Esophagus squamous epithelium (tissue), 5 donors: ENCODE measurements at regions not wholly inside any gene's neighbourhood (a gene's known extent, or its start where the extent isn't known, plus 50 kb on each side); places are given as distances from the start of the nearest gene placed in this dataset.
A peak's percentile ranks its signal among the peaks of the same experiment; 100 is the strongest.

Source experiments
- DNase-seq: peaks from one replicate; lab custom pipeline; 2025; lab: John Stamatoyannopoulos, UW
- H3K27ac ChIP-seq, 4 donors: fragments of 200-600 bp; sonication (generic); one replicate each; pipeline ENCODE4 v1.5.1; 2016 to 2019; ENCODE audit warnings: mild to moderate bottlenecking in 1 of 4
- H3K27me3 ChIP-seq, 4 donors: fragments of 200-600 bp; sonication (generic); 1 replicate in 3 of 4; 2 replicates in 1 of 4; pipeline versions ENCODE4 v1.5.1 to v1.6.0; 2017 to 2021; ENCODE audit warnings: antibody characterized with exemption in 1 of 4
- H3K36me3 ChIP-seq, 3 donors: fragments of 200-600 bp; sonication (generic); one replicate each; pipeline ENCODE4 v1.5.1; 2016 to 2019
- H3K4me1 ChIP-seq, 3 donors: fragments of 200-600 bp; sonication (generic); one replicate each; pipeline ENCODE4 v1.5.1; 2017 to 2019
- H3K4me3 ChIP-seq, 4 donors: fragments of 200-600 bp; sonication (generic); 1 replicate in 3 of 4; 2 replicates in 1 of 4; pipeline ENCODE4 v1.5.1; 2016 to 2019; ENCODE audit warnings: mild to moderate bottlenecking in 2 of 4, moderate library complexity in 1 of 4
- H3K9me3 ChIP-seq, 3 donors: fragments of 200-600 bp; sonication (generic); one replicate each; pipeline ENCODE4 v1.5.1; 2016 to 2019
- POLR2A ChIP-seq, 4 donors: fragments of 450-650 bp; IDR thresholded peaks; one replicate each; pipeline ENCODE4 v1.6.1; 2017; ENCODE audit warnings: antibody characterized with exemption in 4 of 4, mild to moderate bottlenecking in 4 of 4, moderate library complexity in 3 of 4
- WGBS, 2 donors: methylation state at CpG; one replicate each; pipeline ENCODE4 v1.1.5; 2018; 5-methylcytosine and 5-hydroxymethylcytosine counted together
- intact Hi-C: fragments of 100-400 bp; cut with DNase I; formaldehyde crosslinking; loops from one replicate; pipeline ENCODE4 v1.15.0; 2022
- TF ChIP-seq, protein P1 (sequence below), 6 experiments: fragments of 450-650 bp in 4 of 6; fragments of 200-600 bp in 2 of 6; sonication (generic) in 2 of 6; IDR thresholded peaks; one replicate each; pipeline ENCODE4 v1.5.1; 2016 to 2019; ENCODE audit warnings: antibody characterized with exemption in 6 of 6, mild to moderate bottlenecking in 4 of 6, moderate library complexity in 4 of 6
- donor health status: DM: yes; HTN: yes; CAD: no.

DNA sequence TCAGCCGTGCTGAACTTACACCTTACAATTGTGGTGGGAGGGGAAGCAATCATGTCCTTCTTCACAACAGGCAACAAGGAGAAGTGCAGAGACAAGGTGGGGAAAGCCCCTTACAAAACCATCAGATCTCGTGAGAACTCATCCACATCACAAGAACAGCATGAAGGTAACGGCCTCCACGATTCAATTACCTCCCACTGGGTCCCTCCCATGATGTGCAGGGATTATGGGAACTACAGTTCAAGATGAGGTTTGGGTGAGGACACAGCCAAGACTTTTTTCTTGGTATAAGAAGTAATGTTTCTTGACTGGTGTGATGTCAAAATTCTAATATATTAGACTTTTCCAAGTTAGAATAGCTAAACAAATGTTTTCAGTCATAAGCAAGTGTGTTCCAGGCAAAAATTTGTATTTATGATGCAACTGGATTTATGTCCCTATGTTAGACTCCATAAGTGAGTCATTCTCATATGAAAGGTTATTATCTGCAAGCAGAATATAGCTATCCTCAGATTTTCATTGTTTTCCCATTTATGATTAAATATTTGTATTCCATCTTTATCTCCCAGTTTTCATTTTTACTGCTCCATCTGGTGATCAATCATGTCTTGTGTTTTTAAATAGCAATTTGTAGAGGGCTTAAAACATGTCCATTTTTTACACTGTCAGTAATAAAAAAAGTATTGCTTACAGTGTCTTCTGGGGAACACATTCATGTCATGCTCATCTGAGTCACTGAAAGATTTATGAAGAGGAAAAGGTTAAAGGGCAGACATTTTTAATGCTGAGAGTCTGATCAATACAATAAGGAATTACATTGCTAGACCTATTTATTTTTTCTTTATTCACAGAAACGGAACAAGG lies 995.2 kb upstream of the CDH2 start:
- H3K4me1 ChIP-seq = no peaks in the 10 kb centered on the region
- no peak overlapping the region for H3K27ac ChIP-seq
- H3K4me3 ChIP-seq = no peak overlapping the region
- TF ChIP-seq POLR2A (IDR thresholded peaks at IDR 0.05) = no peak
- TF ChIP-seq, protein P1, sequence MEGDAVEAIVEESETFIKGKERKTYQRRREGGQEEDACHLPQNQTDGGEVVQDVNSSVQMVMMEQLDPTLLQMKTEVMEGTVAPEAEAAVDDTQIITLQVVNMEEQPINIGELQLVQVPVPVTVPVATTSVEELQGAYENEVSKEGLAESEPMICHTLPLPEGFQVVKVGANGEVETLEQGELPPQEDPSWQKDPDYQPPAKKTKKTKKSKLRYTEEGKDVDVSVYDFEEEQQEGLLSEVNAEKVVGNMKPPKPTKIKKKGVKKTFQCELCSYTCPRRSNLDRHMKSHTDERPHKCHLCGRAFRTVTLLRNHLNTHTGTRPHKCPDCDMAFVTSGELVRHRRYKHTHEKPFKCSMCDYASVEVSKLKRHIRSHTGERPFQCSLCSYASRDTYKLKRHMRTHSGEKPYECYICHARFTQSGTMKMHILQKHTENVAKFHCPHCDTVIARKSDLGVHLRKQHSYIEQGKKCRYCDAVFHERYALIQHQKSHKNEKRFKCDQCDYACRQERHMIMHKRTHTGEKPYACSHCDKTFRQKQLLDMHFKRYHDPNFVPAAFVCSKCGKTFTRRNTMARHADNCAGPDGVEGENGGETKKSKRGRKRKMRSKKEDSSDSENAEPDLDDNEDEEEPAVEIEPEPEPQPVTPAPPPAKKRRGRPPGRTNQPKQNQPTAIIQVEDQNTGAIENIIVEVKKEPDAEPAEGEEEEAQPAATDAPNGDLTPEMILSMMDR (IDR thresholded peaks at IDR 0.05) = no peak
- no peaks in the 10 kb centered on the region for H3K36me3 ChIP-seq
- WGBS, 2 donors = 58 to 69% methylated on average over 5 of the region's 5 CpGs
- no peaks in the 10 kb centered on the region for H3K9me3 ChIP-seq
- H3K27me3 ChIP-seq = no peaks in the 10 kb centered on the region
- no peak for DNase-seq
- intact Hi-C loops = no loop called here

DNA sequence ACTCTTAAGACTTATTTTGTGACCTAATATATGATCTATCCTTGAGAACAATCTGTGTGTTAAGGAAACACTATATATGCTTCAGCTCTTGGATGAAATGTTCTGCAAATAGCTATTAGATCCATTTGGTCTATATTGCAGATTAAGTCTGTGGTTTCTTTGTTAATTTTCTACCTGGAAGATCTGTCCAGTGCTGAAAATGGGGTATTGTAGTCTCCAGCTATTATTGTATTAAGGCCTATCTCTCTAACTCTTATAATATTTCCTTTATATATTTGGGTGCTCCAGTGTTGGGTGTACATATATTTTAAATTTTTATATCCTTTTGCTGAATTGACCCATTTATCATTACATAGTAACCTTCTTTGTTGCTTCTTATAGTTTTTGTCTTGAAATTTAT lies 992.7 kb upstream of the CDH2 start:
- no peak overlapping the region for H3K4me3 ChIP-seq
- intact Hi-C loops = no loop called here
- no peaks in the 10 kb centered on the region for H3K4me1 ChIP-seq
- H3K36me3 ChIP-seq = no peaks in the 10 kb centered on the region
- no peak overlapping the region for H3K27ac ChIP-seq
- no peak for TF ChIP-seq POLR2A (IDR thresholded peaks at IDR 0.05)
- TF ChIP-seq, protein P1 (IDR thresholded peaks at IDR 0.05) = no peak
- no peaks in the 10 kb centered on the region for H3K9me3 ChIP-seq
- no peak for DNase-seq
- H3K27me3 ChIP-seq = no peaks in the 10 kb centered on the region

DNA sequence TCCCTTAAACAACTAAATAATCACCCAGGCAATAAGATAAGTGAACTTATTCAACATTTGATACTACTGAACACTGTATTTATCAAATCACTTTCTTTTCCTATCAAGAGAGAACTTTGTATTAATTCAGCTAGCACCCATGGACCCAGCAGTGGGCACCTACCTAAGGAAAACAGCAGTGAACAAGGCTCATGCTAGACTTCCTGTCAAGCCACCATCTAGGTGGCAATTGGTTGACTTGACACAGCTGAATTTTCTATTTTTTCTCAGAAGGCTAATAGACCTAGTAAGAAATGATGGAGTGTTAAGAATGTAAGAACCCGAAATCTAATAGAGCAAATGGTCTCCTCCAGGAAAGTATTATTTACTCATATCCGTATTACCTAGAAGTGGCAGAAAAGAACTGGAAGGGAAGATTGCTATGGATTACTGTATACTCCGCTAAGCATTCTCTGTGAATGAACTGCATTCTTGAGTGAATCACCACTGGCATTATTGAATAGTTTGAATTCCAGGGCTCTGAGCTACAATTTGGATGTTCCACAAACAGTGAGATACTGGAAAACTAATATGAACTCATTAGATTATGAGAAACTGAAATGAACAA lies 988.2 kb upstream of the CDH2 start:
- Histone ChIP-seq H3K27ac (peak overlapping the region in 2 of 4 donors; percentile 14 to 24), H3K36me3 (no peaks in the 10 kb centered on the region), H3K9me3 (no peaks in the 10 kb centered on the region), H3K4me3 (no peak overlapping the region), H3K4me1 (no peaks in the 10 kb centered on the region), H3K27me3 (no peaks in the 10 kb centered on the region)
- TF ChIP-seq POLR2A (IDR thresholded peaks at IDR 0.05) = no peak
- TF ChIP-seq, protein P1 (IDR thresholded peaks at IDR 0.05) = no peak
- no peak for DNase-seq
- intact Hi-C loops = no loop called here
- WGBS, 2 donors = 30 to 38% methylated on average over 3 of the region's 3 CpGs

GRCh38 chr18:29164020-29164706 lies 987.2 kb upstream of the CDH2 start:
- Histone ChIP-seq H3K27me3 (no peaks in the 10 kb centered on the region), H3K4me3 (no peak overlapping the region), H3K36me3 (no peaks in the 10 kb centered on the region), H3K9me3 (no peaks in the 10 kb centered on the region), H3K27ac (no peak overlapping the region), H3K4me1 (no peaks in the 10 kb centered on the region)
- intact Hi-C loops = no loop called here
- DNase-seq = no peak
- TF ChIP-seq, protein P1 (IDR thresholded peaks at IDR 0.05) = no peak
- TF ChIP-seq POLR2A (IDR thresholded peaks at IDR 0.05) = no peak
- WGBS, 2 donors = 18 to 26% methylated on average over 1 of the region's 1 CpG

GRCh38 chr18:29163596-29163995 lies 986.7 kb upstream of the CDH2 start:
- Histone ChIP-seq H3K4me3 (no peak overlapping the region), H3K9me3 (no peaks in the 10 kb centered on the region), H3K27me3 (no peaks in the 10 kb centered on the region), H3K4me1 (no peaks in the 10 kb centered on the region), H3K36me3 (no peaks in the 10 kb centered on the region), H3K27ac (no peak overlapping the region)
- DNase-seq = no peak
- TF ChIP-seq POLR2A (IDR thresholded peaks at IDR 0.05) = no peak
- TF ChIP-seq, protein P1 (IDR thresholded peaks at IDR 0.05) = no peak
- intact Hi-C loops = no loop called here
